ENCODE measurements at regions not wholly inside any gene's neighbourhood (a gene's known extent, or its start where the extent isn't known, plus 50 kb on each side); places are given as distances from the start of the nearest gene placed in this dataset.

DNA sequence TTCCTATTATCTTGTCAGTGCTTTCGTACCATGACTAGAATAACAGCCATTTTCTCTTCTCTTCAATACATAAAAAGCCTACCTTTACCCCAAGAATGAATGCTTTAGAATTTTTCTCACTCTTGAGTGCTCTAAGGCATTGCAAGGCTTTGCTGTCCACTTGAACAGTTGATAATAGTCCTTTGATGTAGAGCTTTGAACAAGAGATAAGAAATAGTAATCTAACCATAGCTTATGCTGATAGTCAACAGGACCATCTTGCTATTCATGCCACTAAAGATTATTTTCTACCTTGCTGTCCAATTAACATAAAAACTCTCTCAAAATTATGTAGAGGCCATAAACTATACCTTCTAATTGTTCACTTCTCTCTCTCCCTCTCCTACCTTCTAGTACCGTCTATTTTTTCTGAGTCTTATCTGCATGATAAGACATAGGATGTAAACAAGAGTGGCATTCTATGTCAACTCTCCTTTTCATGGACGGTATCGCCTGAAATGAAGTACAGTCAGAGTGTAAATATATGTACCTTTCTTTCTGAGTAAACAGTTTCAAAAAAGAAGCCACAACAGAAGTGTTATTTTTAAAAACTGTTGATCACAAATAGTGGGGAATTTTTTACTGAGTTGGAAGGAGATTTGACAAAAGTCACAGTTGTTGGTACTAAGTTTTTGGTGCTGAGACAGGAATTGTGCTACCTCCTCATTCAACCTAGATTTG is 297.9 kb downstream of the NDFIP2 start:
- no peak for DNase-seq (ENCODE audit: low spot score)

DNA sequence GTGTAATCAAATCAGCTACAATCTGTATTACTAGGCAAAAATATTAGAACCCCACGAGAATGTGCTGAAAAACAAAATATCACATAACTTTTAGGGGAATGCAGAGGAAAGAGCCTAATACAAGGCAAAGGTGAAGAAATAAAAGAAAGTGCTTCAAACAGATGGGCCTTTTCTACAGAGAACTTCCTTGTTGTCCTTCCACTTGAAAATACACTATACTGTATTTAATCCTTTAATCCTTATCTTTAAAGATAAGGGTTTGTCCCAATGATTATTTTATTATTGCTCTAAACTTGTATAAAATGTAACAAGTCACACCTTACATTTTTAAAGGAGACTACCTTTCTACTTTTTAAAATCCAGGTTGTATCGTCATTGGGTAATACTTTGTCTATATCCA is 296.5 kb downstream of the NDFIP2 start:
- DNase-seq (ENCODE audit: low spot score): no peak

DNA sequence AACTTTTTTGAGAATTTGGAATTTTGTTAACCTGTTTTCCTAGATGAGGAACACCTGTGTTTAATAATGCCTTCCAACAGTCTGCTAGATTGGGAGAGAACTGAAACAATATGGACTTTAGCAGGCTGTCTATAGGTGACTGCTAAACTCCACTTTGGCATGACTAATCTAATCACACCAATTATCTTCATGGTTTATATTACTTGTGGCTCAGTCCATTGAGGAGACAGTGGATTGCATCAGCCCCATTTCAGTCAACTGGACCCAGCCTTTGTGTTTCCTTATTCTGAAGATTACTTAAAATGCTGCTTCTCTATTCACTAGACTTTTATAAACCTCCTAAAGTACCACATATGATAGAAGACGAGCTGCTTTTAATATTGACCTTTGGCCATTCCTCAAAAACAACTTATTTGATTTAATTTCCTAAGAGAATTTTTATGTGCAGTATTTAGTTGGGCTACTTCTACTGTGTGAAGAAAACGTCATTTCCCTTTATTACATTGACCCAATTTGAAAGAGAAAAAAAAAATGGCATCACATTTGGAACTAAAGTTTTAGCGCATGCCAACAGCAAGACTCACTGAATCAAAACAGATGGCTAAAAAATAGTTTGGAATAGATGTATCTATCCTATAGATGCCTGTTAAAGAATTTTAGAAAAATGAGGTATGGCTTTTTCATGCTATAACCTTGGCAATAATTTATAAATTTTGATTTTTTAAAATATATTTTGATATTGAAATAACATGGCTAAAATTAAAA is 295.8 kb downstream of the NDFIP2 start:
- DNase-seq (ENCODE audit: low spot score): no peak

DNA sequence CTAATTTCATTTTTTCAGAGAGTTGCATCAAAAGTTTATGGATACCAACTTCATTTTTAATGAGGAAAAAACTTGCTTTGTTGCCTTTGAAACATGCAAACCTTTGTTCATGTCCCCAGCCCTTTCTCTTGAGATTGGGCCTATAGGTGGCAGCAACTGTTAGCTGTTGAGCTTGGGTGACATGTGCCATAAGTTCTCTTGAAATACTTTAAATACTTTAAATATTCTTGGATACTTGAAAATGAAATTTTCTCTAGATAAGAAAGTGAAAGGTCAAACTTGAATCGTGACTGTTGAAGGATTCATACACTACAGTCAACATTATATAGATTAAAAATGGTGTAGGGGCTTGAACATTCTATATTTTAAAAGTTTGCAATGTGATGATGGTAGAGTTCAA is 294.9 kb downstream of the NDFIP2 start:
- DNase-seq (ENCODE audit: low spot score): peak; percentile 76

DNA sequence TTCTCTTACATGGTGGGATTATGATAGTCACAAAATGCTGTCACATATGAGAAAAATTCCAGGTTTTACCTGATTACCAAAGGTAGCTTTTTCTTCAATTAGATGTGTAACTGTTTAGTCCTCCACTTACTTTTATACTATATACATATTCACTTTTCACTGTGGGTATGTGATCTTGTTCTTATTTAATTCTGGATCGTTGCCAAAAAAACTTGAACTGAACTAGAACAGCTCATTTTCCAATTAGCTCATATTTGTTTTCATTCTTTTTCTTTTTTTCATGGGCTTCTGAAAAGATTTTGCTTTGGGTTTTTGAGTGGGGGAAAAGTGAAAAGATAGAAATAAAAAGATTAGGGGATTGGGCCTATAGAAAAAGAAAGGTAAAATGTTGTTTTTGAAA is 291.9 kb downstream of the NDFIP2 start:
- DNase-seq (ENCODE audit: low spot score): no peak

DNA sequence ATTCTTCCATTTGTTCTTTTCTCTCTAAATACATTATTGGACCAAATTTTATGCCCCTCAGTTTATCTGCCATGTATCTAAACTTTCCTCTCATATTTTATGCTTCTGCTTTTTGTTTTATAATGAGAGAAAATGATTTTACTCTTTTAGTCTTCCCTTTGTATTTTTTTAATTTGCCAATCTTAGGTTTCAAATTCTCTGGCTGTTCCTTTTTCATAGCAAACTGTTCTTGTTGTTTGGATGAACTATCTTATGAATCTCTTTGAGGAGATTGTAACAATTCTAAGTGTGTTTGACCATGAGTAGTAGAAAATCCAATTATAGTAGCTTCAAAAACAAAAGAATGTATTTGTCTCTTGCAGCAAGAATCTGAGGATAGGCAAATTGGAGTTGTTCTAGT is 290.5 kb downstream of the NDFIP2 start:
- DNase-seq (ENCODE audit: low spot score): no peak

DNA sequence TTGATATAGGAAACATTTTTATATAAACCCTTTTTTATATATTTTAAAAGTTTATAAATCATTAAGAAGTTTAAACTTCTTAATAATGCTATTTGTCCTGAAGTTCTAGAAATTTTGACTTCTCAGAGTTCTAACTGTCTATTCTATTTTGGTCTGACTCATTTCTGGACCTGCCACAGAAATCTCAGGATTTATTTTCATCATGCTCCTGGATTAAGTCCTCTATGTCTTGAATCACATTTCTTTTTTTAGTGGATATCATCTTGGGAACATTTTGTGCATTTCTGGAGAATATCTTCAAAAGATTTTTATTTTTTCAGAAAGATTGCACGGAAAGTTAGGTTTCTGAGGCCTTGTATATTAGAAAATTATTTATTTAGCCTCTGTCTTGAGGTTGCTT is 289.1 kb downstream of the NDFIP2 start:
- DNase-seq (ENCODE audit: low spot score): no peak

DNA sequence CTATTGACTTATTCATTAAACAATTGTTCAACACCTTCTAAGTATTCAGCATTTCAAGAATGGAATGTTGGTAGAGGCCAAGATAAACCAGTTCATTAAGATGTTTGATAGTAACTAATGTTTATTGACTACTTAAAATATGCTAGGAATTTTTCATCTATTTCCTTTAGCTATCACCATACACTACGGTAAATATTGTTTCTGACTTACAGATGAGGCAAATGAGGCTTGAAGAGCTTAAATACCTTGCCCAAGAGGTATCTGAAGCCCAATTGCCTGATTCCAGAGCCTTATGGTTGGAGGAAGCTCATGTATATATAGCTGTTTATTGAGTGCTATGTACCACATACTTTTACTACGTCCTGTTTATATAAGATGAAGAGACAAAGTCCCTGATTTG is 286.2 kb downstream of the NDFIP2 start:
- peak; percentile 65 for DNase-seq (ENCODE audit: low spot score)

DNA sequence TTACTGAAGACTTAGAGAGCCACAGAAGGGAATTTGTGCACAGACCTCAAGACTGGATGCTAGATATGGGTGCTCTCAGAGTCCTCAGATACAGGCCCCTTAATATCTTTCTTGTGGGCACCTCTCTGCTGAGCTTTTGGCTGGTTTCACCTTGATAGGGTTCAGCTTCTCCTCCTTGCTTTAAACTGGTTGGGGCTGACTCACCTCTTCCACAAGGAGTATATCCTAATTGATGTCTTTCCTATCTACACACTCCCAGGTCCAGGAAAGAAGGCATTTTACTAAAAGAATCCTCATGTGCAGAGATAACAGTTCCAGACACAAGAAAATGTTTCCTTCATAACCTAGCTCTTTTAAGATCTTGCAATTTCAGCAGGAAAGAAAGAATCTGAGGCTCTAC is 284.4 kb downstream of the NDFIP2 start:
- no peak for DNase-seq (ENCODE audit: low spot score)

DNA sequence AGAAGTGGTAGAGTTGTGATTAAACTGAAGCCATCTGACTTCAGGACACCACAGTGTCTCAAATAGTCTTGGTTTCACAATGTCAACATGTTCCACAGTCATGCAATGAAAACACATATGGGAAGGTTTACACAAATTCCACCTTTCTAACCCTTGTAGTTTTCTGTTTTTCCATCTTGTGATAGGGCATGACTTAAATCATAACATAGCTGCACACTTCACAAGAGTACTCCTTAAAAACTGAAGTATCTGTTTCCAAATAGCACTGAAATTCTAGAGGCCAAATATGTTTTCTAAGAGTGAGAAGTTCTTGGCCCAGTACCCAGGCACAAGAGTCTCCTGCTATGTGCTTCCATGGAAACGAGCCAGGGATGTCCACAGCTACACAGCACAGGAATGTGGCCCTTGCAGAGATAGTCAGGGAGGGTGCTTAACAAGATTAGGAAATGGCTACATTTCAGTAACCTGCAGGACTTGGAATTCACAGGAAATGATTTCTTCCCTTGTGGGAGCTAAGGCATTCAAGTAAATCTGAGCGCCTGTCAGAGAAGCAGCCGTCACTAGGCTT is 269.1 kb downstream of the NDFIP2 start:
- DNase-seq (ENCODE audit: low spot score): peak; percentile 97

DNA sequence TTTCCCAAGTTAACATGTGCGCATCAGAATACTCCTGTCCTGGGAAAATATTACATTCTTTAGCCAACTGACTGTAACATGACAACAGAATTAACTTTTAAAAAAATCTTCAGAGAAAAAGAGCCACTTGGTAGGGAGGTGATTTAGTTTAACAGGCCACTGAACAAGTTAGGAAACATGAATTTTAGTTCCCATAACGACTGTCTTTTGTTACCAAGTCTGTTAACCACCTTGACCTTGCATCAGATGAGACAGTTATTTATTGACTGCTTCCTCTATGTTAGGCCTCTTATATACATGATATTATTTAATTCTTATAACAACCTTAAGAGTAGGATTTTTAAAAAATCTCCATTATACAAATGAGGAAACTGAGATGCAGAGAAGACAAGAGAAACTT is 268.6 kb downstream of the NDFIP2 start:
- DNase-seq (ENCODE audit: low spot score): peak; percentile 82

DNA sequence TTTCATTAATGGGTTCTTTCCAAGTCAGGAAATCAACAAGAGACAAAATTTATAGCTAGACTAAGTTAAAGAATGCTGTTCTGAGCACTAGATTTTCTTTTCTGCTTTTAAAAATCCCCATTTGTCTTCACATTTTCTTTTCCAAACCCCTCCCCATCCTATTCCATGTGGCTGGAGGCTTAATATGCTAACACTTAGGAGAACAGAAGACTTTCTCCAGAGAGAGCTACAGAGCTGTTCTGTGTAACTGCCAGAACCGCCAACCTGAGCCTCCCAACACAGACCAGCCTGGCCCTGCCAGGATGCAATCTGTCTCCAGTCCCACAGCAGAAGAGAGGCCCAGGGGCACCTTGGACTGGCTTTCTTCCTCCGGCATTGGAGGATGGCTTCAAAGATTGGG is 264.1 kb downstream of the NDFIP2 start:
- DNase-seq (ENCODE audit: low spot score): no peak

DNA sequence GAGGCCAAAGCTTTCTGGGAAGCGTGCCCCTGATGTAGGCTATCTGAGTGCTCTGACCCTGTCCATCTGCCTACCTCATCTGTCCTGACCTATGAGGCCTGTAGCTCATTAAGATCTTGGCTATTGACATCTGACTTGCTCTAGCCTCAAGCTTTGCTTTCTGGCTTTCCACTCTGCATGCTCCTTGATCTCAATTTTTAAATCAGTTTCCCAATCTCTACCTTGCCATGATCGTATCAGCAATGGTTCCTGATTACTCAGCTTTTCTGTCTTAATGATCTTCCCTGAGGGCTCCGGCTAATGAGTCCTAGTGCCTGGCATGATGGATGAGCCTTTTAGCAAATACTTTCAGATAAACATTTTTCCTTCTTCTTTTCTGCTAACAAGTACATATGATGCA is 262.0 kb downstream of the NDFIP2 start:
- no peak for DNase-seq (ENCODE audit: low spot score)

DNA sequence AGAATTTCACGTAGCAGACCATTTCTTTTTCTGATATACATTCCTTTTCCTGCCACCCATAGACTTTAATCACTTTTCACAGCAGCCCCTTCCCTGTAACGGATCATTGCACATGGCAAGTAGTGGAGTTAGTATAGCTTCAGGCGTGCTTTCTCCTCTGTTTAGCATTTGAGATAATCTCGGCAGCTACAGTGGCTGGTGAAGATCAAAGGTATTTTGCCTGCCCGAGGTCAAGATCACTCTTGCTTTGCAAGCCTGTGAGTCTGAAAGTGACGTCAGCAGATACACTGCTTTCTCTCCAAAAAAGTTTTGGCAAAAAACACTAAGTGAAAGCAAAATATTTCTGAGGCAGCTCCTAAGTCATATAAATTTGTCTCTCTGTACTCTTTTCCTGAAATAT is 260.0 kb downstream of the NDFIP2 start:
- DNase-seq (ENCODE audit: low spot score): peak; percentile 54

DNA sequence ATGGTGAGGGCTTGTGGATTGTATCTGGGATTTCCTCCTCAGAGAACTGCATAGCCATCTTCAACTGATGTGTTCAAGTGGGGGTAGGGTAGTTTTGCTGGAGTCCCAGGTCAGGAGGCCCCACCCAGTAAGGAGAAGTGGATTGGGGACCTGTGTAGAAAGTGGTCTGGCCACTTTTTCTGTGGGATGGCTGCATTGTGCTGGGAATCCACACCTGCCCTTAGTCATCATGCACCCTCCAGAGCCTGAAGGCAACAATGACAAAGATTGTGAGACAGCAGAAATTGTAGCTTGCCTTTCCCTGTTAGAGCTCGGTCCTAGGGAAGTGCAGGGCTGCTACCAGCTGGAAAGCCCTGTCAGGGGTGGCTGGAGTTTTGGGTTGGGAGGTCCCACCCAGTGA is 255.4 kb downstream of the NDFIP2 start:
- DNase-seq (ENCODE audit: low spot score): peak; percentile 9

DNA sequence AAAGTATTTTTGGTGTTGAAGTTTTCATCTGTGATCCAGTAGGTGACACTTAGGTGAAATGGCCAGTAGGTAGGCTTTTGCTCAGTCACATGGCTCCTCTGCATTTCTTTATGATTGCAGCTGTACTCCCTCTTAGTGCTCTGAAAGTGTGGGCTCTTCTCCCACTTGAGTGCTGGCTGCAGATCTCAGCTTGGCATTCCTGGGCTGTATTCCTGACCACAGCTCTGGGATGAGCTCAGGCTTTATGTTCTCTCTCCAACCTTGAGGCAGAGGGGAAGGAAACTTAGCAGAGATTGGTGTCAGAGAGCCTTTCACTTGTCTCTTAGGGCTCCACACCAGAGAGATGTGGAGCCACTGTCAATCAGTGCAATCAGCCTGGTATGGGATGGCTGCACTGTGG is 254.3 kb downstream of the NDFIP2 start:
- DNase-seq (ENCODE audit: low spot score): no peak

DNA sequence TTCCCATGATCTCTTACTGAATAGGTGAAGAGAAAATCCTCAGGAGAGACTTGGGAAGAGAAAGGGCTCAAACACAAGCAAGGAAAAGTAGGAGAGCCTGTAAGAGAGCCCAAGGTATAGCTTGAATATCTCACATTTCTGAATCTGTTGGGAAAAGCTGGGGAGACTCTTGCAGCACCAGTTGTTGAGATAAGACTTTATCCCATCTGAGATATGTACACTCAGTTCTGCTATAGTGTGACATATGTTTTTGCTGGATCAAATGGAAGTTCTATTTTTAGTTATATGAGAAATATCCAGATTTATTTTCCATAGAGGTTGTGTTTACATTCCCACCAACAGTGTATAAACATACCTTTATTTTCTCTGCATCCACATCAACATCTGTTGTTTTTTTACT is 246.1 kb downstream of the NDFIP2 start:
- no peak for DNase-seq (ENCODE audit: low spot score)

DNA sequence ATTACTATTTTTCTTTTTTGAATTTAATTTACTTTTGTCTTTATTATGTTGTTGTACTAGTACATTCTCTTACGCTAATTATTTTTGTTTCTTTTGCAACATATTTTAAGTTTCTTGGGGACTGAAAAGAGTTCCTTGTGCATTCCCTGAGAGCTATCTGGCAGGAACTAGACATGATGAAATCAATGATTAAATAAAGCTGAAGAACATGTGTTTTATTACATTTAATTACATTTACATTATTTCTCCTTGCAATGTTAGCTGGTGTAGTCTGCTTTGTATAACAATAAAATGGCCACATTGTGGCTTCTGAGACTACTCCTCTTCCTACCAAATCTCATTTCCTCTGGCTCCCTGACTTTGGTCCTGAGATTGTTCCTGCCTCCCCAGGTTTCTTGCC is 244.9 kb downstream of the NDFIP2 start:
- no peak for DNase-seq (ENCODE audit: low spot score)

DNA sequence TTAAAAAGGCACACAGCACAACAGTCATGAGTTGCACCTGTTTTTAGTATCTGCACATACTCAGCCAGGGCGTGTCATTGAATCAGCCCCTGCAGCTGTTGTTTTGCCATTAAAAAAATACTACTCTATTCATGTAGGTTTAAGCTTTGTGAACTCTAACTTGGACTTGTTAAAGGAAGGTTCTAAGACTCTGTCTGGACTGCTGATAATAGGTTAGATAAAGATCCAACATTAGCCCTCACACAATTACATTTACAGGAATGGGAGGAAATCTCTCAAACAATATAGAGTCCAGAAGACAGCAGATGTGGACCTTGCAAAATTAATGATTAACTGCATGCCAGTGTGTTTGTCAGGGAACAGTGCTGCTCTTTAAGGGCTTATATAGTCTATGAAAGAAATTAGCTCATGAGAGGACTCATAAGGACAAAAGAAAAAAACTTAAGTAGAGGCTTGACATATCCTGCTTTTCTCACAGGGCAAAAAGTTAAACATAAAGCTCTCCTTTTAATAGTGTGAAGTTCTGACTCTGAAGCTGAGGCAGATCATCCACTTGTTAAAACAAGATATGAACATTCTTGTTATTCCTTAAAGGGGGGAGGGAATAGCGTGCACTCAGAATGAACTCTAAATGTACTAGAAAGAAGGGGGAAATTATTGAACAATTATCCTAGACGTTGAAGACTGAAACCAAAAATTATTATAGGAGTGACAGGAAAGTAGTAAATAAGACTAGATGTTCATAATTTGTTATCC is 243.6 kb downstream of the NDFIP2 start:
- DNase-seq (ENCODE audit: low spot score): peak; percentile 83

DNA sequence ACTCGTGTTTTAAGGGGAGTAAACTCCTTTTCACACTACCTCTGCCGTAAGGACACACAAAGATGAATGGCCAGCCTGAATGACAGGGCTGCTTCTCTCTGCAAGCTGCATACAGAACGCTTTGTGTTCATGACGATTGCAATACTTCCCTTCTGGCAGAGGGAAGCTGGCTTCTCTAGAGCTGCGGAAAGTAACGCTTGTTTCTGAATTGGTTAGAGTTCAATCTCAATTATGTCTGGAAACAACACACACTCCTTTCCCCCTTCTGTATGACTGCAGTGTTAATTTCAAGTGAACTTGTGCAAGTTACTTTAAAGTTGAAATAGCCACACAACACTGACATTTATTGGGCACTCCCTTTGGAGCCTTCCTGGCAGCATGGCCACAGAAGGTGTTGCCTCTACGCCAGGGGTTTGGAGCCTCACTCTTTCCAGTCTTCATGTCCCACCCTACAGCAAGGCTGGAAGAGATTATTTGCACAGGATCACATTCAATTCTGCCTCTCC is 242.6 kb downstream of the NDFIP2 start:
- DNase-seq (ENCODE audit: low spot score): no peak

DNA sequence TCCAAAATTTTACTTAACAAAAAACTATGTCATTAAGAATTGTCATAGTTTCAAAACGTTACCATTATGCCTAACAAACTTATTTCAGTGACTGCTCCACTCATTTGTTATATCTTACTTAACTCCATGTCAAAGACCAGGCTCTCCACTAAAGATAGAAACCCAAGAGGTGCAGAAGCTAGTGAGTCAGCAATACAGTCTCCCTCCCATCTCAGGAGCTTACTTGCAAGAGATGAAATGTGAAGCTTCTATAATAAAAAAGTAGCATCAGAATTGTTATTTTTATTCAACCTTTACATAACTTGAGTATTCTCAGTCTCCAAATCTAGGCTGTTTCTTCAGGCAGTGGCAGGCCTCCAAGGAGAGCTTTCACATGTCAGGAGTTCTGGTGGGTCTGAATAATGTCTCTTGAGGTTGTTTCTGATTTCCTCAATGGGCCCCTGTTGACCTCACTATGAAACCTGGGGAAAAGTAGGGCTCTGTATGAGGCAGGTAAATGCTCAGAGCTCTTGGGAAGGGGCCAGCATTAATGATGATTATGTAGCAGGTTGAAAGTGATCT is 242.0 kb downstream of the NDFIP2 start:
- DNase-seq (ENCODE audit: low spot score): no peak

DNA sequence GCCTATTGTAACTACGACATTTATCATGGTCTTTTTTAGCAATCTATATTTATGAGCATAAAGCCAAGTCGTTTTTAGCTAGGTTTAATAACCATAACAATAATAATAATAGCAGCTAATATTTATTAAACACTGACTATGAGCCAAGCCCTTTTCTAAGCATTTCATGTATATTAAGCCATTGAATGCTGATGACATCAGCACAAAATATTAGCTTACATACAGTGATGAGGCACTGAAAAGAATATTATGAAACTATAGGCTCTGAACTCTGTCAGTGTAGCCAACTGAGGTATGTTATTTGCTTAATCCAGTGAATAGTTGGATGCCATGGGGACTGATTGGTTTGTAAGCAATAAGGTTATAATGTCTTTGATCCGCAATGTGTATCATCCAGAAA is 235.2 kb downstream of the NDFIP2 start:
- no peak for DNase-seq (ENCODE audit: low spot score)
